HepG2 (cell line): ENCODE measurements at regions not wholly inside any gene's neighbourhood (a gene's known extent, or its start where the extent isn't known, plus 50 kb on each side); places are given as distances from the start of the nearest gene placed in this dataset.

ENCODE experiments used
- ATAC-seq: fragments of 200-7000 bp; cut with Tn5 transposase; 3 replicates; pipeline ENCODE4 v1.9.1; 2020; ENCODE audit warnings: mild to moderate bottlenecking, moderate library complexity
- BruUV-seq: library from RNA; stranded (reverse); fragments of 400-500 nt; replicated peaks from 2 replicates; lab custom pipeline; 2021; lab: Mats Ljungman, UMichigan
- CTCF ChIA-PET: fragments of 300-600 bp; formaldehyde crosslinking; extraction: SDS; loops from one replicate; lab custom pipeline; 2021; ENCODE audit warnings: low total read pairs, inconsistent platforms, low intra/inter-chr PET ratio; lab: Yijun Ruan, JAX
- POLR2A ChIA-PET: fragments of 350-600 bp; sonication (Branson Sonifier 250); formaldehyde crosslinking; loops from one replicate; lab custom pipeline; 2020; ENCODE audit warnings: antibody characterized with exemption, inconsistent platforms; lab: Yijun Ruan, JAX
- DNase-seq: peaks from one replicate; pipeline ENCODE4 v3.0.0-alpha.2; 2015; ENCODE audit warnings: low spot score
- FAIRE-seq: peaks from 3 replicates; lab custom pipeline; 2011; peaks lifted over from hg19 to GRCh38; lab: Jason Lieb, UNC
- H2AFZ ChIP-seq: one replicate; pipeline ENCODE4 v1.6.1; 2011; ENCODE audit warnings: low read length, inconsistent platforms
- H3K27ac ChIP-seq: fragments of 300-600 bp; 3 replicates; pipeline ENCODE4 v1.8.0; 2011; ENCODE audit warnings: mixed run types, mild to moderate bottlenecking, mixed read lengths, low read length, inconsistent platforms; ENCODE audit not compliant: insufficient read depth; ENCODE audit errors: extremely low read length
- H3K27me3 ChIP-seq, 2 experiments: fragments of 200-600 bp in 1 of 2; 2 replicates in 1 of 2; 3 replicates in 1 of 2; pipeline versions ENCODE4 v1.6.0 to v1.8.0; 2011; ENCODE audit warnings: low read length in 2 of 2, mild to moderate bottlenecking in 2 of 2, moderate library complexity in 2 of 2, inconsistent platforms in 1 of 2; ENCODE audit not compliant: insufficient read depth in 2 of 2, control insufficient read depth in 1 of 2
- H3K36me3 ChIP-seq, 2 experiments: fragments of 200-600 bp in 1 of 2; replicated peaks in 1 of 2; 2 replicates in 1 of 2; 3 replicates in 1 of 2; pipeline versions ENCODE4 v1.5.1 to v1.8.0; 2011; ENCODE audit warnings: low read length in 2 of 2, inconsistent platforms in 1 of 2; ENCODE audit not compliant: insufficient read depth in 2 of 2, control insufficient read depth in 1 of 2
- H3K4me1 ChIP-seq: 2 replicates; pipeline ENCODE4 v1.5.1; 2012; ENCODE audit warnings: low read length, inconsistent platforms; ENCODE audit not compliant: insufficient read depth
- H3K4me2 ChIP-seq: 2 replicates; pipeline ENCODE4 v1.6.0; 2011; ENCODE audit warnings: low read depth, low read length, inconsistent platforms
- H3K4me3 ChIP-seq, 3 experiments: fragments of 200-600 bp in 1 of 3; sonication (generic), shearing (Covaris generic) in 1 of 3; replicated peaks in 1 of 3; 2 replicates each; pipeline ENCODE4 v1.5.1; 2011 to 2016; ENCODE audit warnings: low read length in 3 of 3, inconsistent platforms in 2 of 3, low read depth in 2 of 3, mild to moderate bottlenecking in 2 of 3, control low read depth in 1 of 3, mixed read lengths in 1 of 3; ENCODE audit not compliant: insufficient read depth in 1 of 3
- H3K79me2 ChIP-seq: one replicate; pipeline ENCODE4 v1.6.1; 2011; ENCODE audit warnings: low read length, inconsistent platforms; ENCODE audit not compliant: insufficient read depth
- H3K9ac ChIP-seq: 2 replicates; pipeline ENCODE4 v1.6.0; 2011; ENCODE audit warnings: mild to moderate bottlenecking, low read depth, low read length, inconsistent platforms; ENCODE audit not compliant: insufficient read depth
- H3K9me3 ChIP-seq: 2 replicates; pipeline ENCODE4 v1.5.1; 2012; ENCODE audit warnings: mild to moderate bottlenecking, low read length
- H4K20me1 ChIP-seq: 2 replicates; pipeline ENCODE4 v1.6.0; 2011; ENCODE audit warnings: inconsistent platforms, mild to moderate bottlenecking, low read length, moderate library complexity; ENCODE audit not compliant: insufficient read depth
- CHD4 ChIP-seq: fragments of 200-600 bp; sonication (generic); IDR thresholded peaks from 2 replicates; pipeline ENCODE4 v1.7.0; 2017; ENCODE audit warnings: mild to moderate bottlenecking, low read length, borderline replicate concordance
- DMAP1 ChIP-seq: IDR thresholded peaks from 2 replicates; pipeline ENCODE4 v1.6.1; 2016
- ELK4 ChIP-seq: sonication (generic); formaldehyde crosslinking; IDR thresholded peaks from 2 replicates; pipeline ENCODE4 v1.9.0; 2021; ENCODE audit warnings: missing genetic modification reagents, borderline replicate concordance
- GTF3A ChIP-seq: sonication (generic); formaldehyde crosslinking; conservative IDR thresholded peaks from 2 replicates; pipeline ENCODE4 v1.4.0; 2020; ENCODE audit warnings: mild to moderate bottlenecking, missing genetic modification reagents
- NCOA5 ChIP-seq: sonication (generic); formaldehyde crosslinking; IDR thresholded peaks from 2 replicates; pipeline ENCODE4 v1.4.0; 2020; ENCODE audit warnings: missing genetic modification reagents
- NCOR1 ChIP-seq: fragments of 200-600 bp; sonication (generic); IDR thresholded peaks from 2 replicates; pipeline ENCODE4 v1.7.0; 2017; ENCODE audit warnings: antibody characterized with exemption, low read length, borderline replicate concordance
- NFE2L2 ChIP-seq: fragments of 150-350 bp; IDR thresholded peaks from 2 replicates; pipeline ENCODE4 v1.6.1; 2014; ENCODE audit warnings: low read length
- SATB2 ChIP-seq: sonication (generic); formaldehyde crosslinking; IDR thresholded peaks from 2 replicates; pipeline ENCODE4 v1.5.0; 2020; ENCODE audit warnings: missing genetic modification reagents
- SIN3A ChIP-seq: IDR thresholded peaks from 2 replicates; pipeline ENCODE4 v1.6.1; 2011; ENCODE audit warnings: low read depth, mild to moderate bottlenecking, control low read depth, low read length, borderline replicate concordance
- ZNF513 ChIP-seq: sonication (generic); formaldehyde crosslinking; conservative IDR thresholded peaks from 2 replicates; pipeline ENCODE4 v1.5.0; 2020; ENCODE audit warnings: missing genetic modification reagents
- ZNF660 ChIP-seq: sonication (generic); formaldehyde crosslinking; IDR thresholded peaks from 2 replicates; pipeline ENCODE4 v1.5.1; 2020; ENCODE audit warnings: mild to moderate bottlenecking, low read depth, missing genetic modification reagents, borderline replicate concordance
- ZNF720 ChIP-seq: sonication (generic); formaldehyde crosslinking; IDR thresholded peaks from 2 replicates; pipeline ENCODE4 v1.4.0; 2020; ENCODE audit warnings: missing genetic modification reagents
- ZNF747 ChIP-seq: sonication (generic); formaldehyde crosslinking; IDR thresholded peaks from 2 replicates; pipeline ENCODE4 v1.8.1; 2023; ENCODE audit warnings: missing genetic modification reagents, mild to moderate bottlenecking, borderline replicate concordance
- ZNF768 ChIP-seq: sonication (generic); formaldehyde crosslinking; IDR thresholded peaks from 2 replicates; pipeline ENCODE4 v1.4.0; 2020; ENCODE audit warnings: missing genetic modification reagents
- ZNF878 ChIP-seq: sonication (generic); formaldehyde crosslinking; IDR thresholded peaks from 2 replicates; pipeline ENCODE4 v1.8.1; 2023; ENCODE audit warnings: mild to moderate bottlenecking, missing genetic modification reagents, moderate library complexity
- WGBS: methylation state at CpG from one replicate; pipeline ENCODE4 v1.1.6; 2017; ENCODE audit warnings: low lambda C conversion rate; 5-methylcytosine and 5-hydroxymethylcytosine counted together
- in situ Hi-C: cut with HindIII; loops from 2 replicates; pipeline ENCODE4 v1.10.0; 2017; ENCODE audit warnings: low pct_unique_long_range_greater_than_20kb; ENCODE audit not compliant: extremely low pct_ligation_motif_present
- intact Hi-C: fragments of 100-400 bp; cut with micrococcal nuclease; formaldehyde crosslinking; loops from one replicate; pipeline ENCODE4 v1.10.0; 2022; ENCODE audit not compliant: unreplicated experiment

GRCh38 chr5:162637481-162637880, 569.9 kb downstream of the GABRG2 start:
- ChIA-PET POLR2A (no interaction called here), CTCF (no interaction called here)
- H3K9ac ChIP-seq: no peak overlapping the region
- H3K4me3 ChIP-seq: no peak overlapping the region
- H2AFZ ChIP-seq: no peak overlapping the region
- under 1% methylated on average over 7 of the region's 7 CpGs for whole genome bisulfite sequencing
- H3K36me3 ChIP-seq: no peaks in the 10 kb centered on the region
- FAIRE-seq (no peak), ATAC-seq (no peak), DNase-seq (no peak)
- no peak for TF ChIP-seq ELK4 (CRISPR knock-in tag)
- TF ChIP-seq SATB2: no peak
- TF ChIP-seq CHD4: no peak
- no peak for TF ChIP-seq DMAP1 (CRISPR knock-in tag)
- TF ChIP-seq NCOA5 (CRISPR knock-in tag): no peak
- TF ChIP-seq SIN3A: no peak
- TF ChIP-seq ZNF747 (CRISPR knock-in tag): no peak
- no peak for TF ChIP-seq GTF3A (CRISPR knock-in tag)
- no peak for TF ChIP-seq ZNF878 (CRISPR knock-in tag)
- H3K27me3 ChIP-seq: no peaks in the 10 kb centered on the region
- H4K20me1 ChIP-seq: no peaks in the 10 kb centered on the region
- H3K4me1 ChIP-seq: no peaks in the 10 kb centered on the region
- H3K79me2 ChIP-seq: no peaks in the 10 kb centered on the region
- no TSS peak for BruUV-seq
- no peak overlapping the region for H3K4me2 ChIP-seq
- peaks cover 88% of the 10 kb centered on the region for H3K9me3 ChIP-seq
- in situ Hi-C loops: no loop called here
- no peak overlapping the region for H3K27ac ChIP-seq
- intact Hi-C loops: no loop called here

GRCh38 chr5:162638849-162639248, 571.3 kb downstream of the GABRG2 start:
- WGBS: 0% methylated on average over 1 of the region's 1 CpG
- intact Hi-C loops: no loop called here
- H3K27me3 ChIP-seq: no peaks in the 10 kb centered on the region; a peak in 1 of 5 replicates
- no TSS peak for BruUV-seq
- in situ Hi-C loops: no loop called here
- ChIA-PET CTCF (no interaction called here), POLR2A (no interaction called here)
- H3K9me3 ChIP-seq: peaks cover 88% of the 10 kb centered on the region
- no peak overlapping the region for H3K9ac ChIP-seq
- H3K4me3 ChIP-seq: no peak overlapping the region
- no peaks in the 10 kb centered on the region for H4K20me1 ChIP-seq
- H3K79me2 ChIP-seq: no peaks in the 10 kb centered on the region
- DNase-seq: no peak
- no peaks in the 10 kb centered on the region for H3K4me1 ChIP-seq
- no peak overlapping the region for H3K4me2 ChIP-seq
- H3K27ac ChIP-seq: no peak overlapping the region
- FAIRE-seq: no peak
- ATAC-seq: no peak
- no peak overlapping the region for H2AFZ ChIP-seq
- H3K36me3 ChIP-seq: no peaks in the 10 kb centered on the region
- TF ChIP-seq ZNF768 (CRISPR knock-in tag) (no peak), NCOR1 (no peak), ZNF660 (CRISPR knock-in tag) (no peak), ZNF513 (CRISPR knock-in tag) (no peak), NFE2L2 (no peak), ZNF720 (CRISPR knock-in tag) (no peak)
